ENCODE measurements at regions not wholly inside any gene's neighbourhood (a gene's known extent, or its start where the extent isn't known, plus 50 kb on each side); places are given as distances from the start of the nearest gene placed in this dataset.

GRCh38 chr15:87639305-87640011 lies 617.1 kb downstream of the NTRK3 start:
- no peak for DNase-seq
- Histone ChIP-seq H2AK5ac (ENCODE audit: low read length, severe bottlenecking) (no peak overlapping the region), H3K36me3 (ENCODE audit: control insufficient read depth in 1 of 2, insufficient read depth in 2 of 2, low read depth in 1 of 2, low read length in 2 of 2) (no peaks in the 10 kb centered on the region), H3K4ac (ENCODE audit: low read depth in 1 of 2, low read length in 2 of 2) (no peak overlapping the region), H3K23ac (ENCODE audit: low read length in 2 of 2) (no peak overlapping the region), H2BK120ac (ENCODE audit: low read depth, low read length) (no peak overlapping the region), H3K79me1 (replicated peaks; ENCODE audit: low read length, poor library complexity, severe bottlenecking) (no peaks in the 10 kb centered on the region), H3K4me2 (ENCODE audit: low read length, poor library complexity, severe bottlenecking) (no peak overlapping the region), H2BK15ac (ENCODE audit: low read depth, poor library complexity, severe bottlenecking) (no peak overlapping the region), H3K18ac (ENCODE audit: low read depth in 1 of 2, low read length in 2 of 2) (no peak overlapping the region), H3K27me3 (ENCODE audit: control insufficient read depth in 1 of 2, insufficient read depth in 1 of 2, low read length in 2 of 2) (no peaks in the 10 kb centered on the region), H3K9ac (ENCODE audit: low read length) (no peak overlapping the region), H4K91ac (ENCODE audit: low read length) (no peak overlapping the region), H3K4me3 (ENCODE audit: insufficient read depth in 1 of 2, low read depth in 1 of 2, low read length in 2 of 2) (no peak overlapping the region), H3K4me1 (ENCODE audit: control insufficient read depth, insufficient read depth, low read depth, low read length) (no peaks in the 10 kb centered on the region), H3K9me3 (ENCODE audit: control insufficient read depth, low read length) (no peaks in the 10 kb centered on the region), H2BK5ac (ENCODE audit: low read depth, low read length, poor library complexity, severe bottlenecking) (no peak overlapping the region), H3K27ac (ENCODE audit: low read length, poor library complexity, severe bottlenecking) (no peak overlapping the region), H3K14ac (ENCODE audit: low read length in 2 of 2) (no peak overlapping the region), H4K8ac (ENCODE audit: low read length) (no peak overlapping the region), H2BK12ac (ENCODE audit: low read length in 2 of 2) (no peak overlapping the region), H2AFZ (ENCODE audit: low read depth, low read length) (no peak overlapping the region)
- WGBS: 78% methylated on average over 3 of the region's 4 CpGs

DNA sequence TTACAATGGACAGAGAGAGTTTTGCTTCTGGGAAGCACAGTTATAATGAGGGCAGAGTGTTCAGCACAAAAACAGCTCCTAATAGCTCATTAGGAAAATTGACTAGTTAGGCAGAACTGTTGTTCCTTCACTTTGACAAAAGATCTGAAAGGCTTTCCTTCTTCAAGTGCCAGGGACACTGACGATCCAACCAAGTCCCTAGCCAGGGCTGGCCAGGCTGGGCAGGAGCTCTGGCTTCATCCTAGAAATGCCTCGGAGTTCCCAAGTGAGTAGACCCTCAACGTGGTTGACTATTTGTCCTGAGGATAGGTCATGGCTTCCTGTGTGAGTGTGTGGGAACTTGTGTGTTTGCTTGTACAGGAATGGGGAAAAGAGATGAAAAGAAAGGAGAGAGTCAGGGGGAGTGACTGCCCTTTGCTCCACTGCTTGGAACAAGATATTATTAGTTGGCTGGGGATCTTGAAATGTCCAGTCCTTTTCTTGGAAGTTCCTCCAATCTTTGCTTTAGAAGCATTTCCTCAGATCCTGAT lies 617.9 kb downstream of the NTRK3 start:
- H3K9ac ChIP-seq (ENCODE audit: low read length): no peak overlapping the region
- WGBS: 86% methylated on average over 3 of the region's 3 CpGs

GRCh38 chr15:87634361-87634760 lies 622.2 kb downstream of the NTRK3 start:
- Histone ChIP-seq H3K27ac (ENCODE audit: low read length, poor library complexity, severe bottlenecking) (no peak overlapping the region), H2BK5ac (ENCODE audit: low read depth, low read length, poor library complexity, severe bottlenecking) (no peak overlapping the region), H3K14ac (ENCODE audit: low read length in 2 of 2) (no peak overlapping the region), H3K9me3 (ENCODE audit: control insufficient read depth, low read length) (no peaks in the 10 kb centered on the region), H2AFZ (ENCODE audit: low read depth, low read length) (no peak overlapping the region), H3K79me1 (replicated peaks; ENCODE audit: low read length, poor library complexity, severe bottlenecking) (no peaks in the 10 kb centered on the region), H3K27me3 (ENCODE audit: control insufficient read depth in 1 of 2, insufficient read depth in 1 of 2, low read length in 2 of 2) (no peaks in the 10 kb centered on the region), H2AK5ac (ENCODE audit: low read length, severe bottlenecking) (no peak overlapping the region), H3K23ac (ENCODE audit: low read length in 2 of 2) (no peak overlapping the region), H2BK15ac (ENCODE audit: low read depth, poor library complexity, severe bottlenecking) (no peak overlapping the region), H3K9ac (ENCODE audit: low read length) (no peak overlapping the region), H2BK12ac (ENCODE audit: low read length in 2 of 2) (no peak overlapping the region), H3K4me2 (ENCODE audit: low read length, poor library complexity, severe bottlenecking) (no peak overlapping the region), H3K18ac (ENCODE audit: low read depth in 1 of 2, low read length in 2 of 2) (no peak overlapping the region), H4K91ac (ENCODE audit: low read length) (no peak overlapping the region), H3K36me3 (ENCODE audit: control insufficient read depth in 1 of 2, insufficient read depth in 2 of 2, low read depth in 1 of 2, low read length in 2 of 2) (no peaks in the 10 kb centered on the region), H2BK120ac (ENCODE audit: low read depth, low read length) (no peak overlapping the region), H4K8ac (ENCODE audit: low read length) (no peak overlapping the region), H3K4me3 (ENCODE audit: insufficient read depth in 1 of 2, low read depth in 1 of 2, low read length in 2 of 2) (no peak overlapping the region), H3K4ac (ENCODE audit: low read depth in 1 of 2, low read length in 2 of 2) (no peak overlapping the region), H3K4me1 (ENCODE audit: control insufficient read depth, insufficient read depth, low read depth, low read length) (no peaks in the 10 kb centered on the region)
- 91% methylated on average over 1 of the region's 1 CpG for WGBS
- no peak for DNase-seq

More for the DNA sequence above, 617.9 kb downstream of the NTRK3 start:
- Histone ChIP-seq H3K27me3 (ENCODE audit: control insufficient read depth in 1 of 2, insufficient read depth in 1 of 2, low read length in 2 of 2) (no peaks in the 10 kb centered on the region), H3K4ac (ENCODE audit: low read depth in 1 of 2, low read length in 2 of 2) (no peak overlapping the region), H3K27ac (ENCODE audit: low read length, poor library complexity, severe bottlenecking) (no peak overlapping the region), H2BK12ac (ENCODE audit: low read length in 2 of 2) (no peak overlapping the region), H3K79me1 (replicated peaks; ENCODE audit: low read length, poor library complexity, severe bottlenecking) (no peaks in the 10 kb centered on the region), H3K4me2 (ENCODE audit: low read length, poor library complexity, severe bottlenecking) (no peak overlapping the region), H2AFZ (ENCODE audit: low read depth, low read length) (no peak overlapping the region), H2BK120ac (ENCODE audit: low read depth, low read length) (no peak overlapping the region), H3K4me1 (ENCODE audit: control insufficient read depth, insufficient read depth, low read depth, low read length) (no peaks in the 10 kb centered on the region), H3K23ac (ENCODE audit: low read length in 2 of 2) (no peak overlapping the region), H3K9me3 (ENCODE audit: control insufficient read depth, low read length) (no peaks in the 10 kb centered on the region), H3K36me3 (ENCODE audit: control insufficient read depth in 1 of 2, insufficient read depth in 2 of 2, low read depth in 1 of 2, low read length in 2 of 2) (no peaks in the 10 kb centered on the region), H3K18ac (ENCODE audit: low read depth in 1 of 2, low read length in 2 of 2) (no peak overlapping the region), H3K4me3 (ENCODE audit: insufficient read depth in 1 of 2, low read depth in 1 of 2, low read length in 2 of 2) (no peak overlapping the region), H2BK5ac (ENCODE audit: low read depth, low read length, poor library complexity, severe bottlenecking) (no peak overlapping the region), H2BK15ac (ENCODE audit: low read depth, poor library complexity, severe bottlenecking) (no peak overlapping the region), H4K8ac (ENCODE audit: low read length) (no peak overlapping the region), H4K91ac (ENCODE audit: low read length) (no peak overlapping the region), H3K14ac (ENCODE audit: low read length in 2 of 2) (no peak overlapping the region), H2AK5ac (ENCODE audit: low read length, severe bottlenecking) (no peak overlapping the region)
- no peak for DNase-seq

- H3K9me3 ChIP-seq (ENCODE audit: control insufficient read depth, low read length): no peaks in the 10 kb centered on the region
- H4K8ac ChIP-seq (ENCODE audit: low read length): no peak overlapping the region
- H2BK120ac ChIP-seq (ENCODE audit: low read depth, low read length): no peak overlapping the region
- no peak overlapping the region for H3K18ac ChIP-seq (ENCODE audit: low read depth in 1 of 2, low read length in 2 of 2)
- no peaks in the 10 kb centered on the region for H3K79me1 ChIP-seq (replicated peaks; ENCODE audit: low read length, poor library complexity, severe bottlenecking)
- DNase-seq: no peak
- H3K14ac ChIP-seq (ENCODE audit: low read length in 2 of 2): no peak overlapping the region
- no peaks in the 10 kb centered on the region for H3K36me3 ChIP-seq (ENCODE audit: control insufficient read depth in 1 of 2, insufficient read depth in 2 of 2, low read depth in 1 of 2, low read length in 2 of 2)
- H2BK5ac ChIP-seq (ENCODE audit: low read depth, low read length, poor library complexity, severe bottlenecking): no peak overlapping the region
- no peak overlapping the region for H2AFZ ChIP-seq (ENCODE audit: low read depth, low read length)
- H3K4ac ChIP-seq (ENCODE audit: low read depth in 1 of 2, low read length in 2 of 2): no peak overlapping the region
- H3K9ac ChIP-seq (ENCODE audit: low read length): no peak overlapping the region
- H3K4me1 ChIP-seq (ENCODE audit: control insufficient read depth, insufficient read depth, low read depth, low read length): no peaks in the 10 kb centered on the region
- WGBS: no CpG with 5 or more reads among the region's 1 CpG
- H3K4me3 ChIP-seq (ENCODE audit: insufficient read depth in 1 of 2, low read depth in 1 of 2, low read length in 2 of 2): no peak overlapping the region
- no peaks in the 10 kb centered on the region for H3K27me3 ChIP-seq (ENCODE audit: control insufficient read depth in 1 of 2, insufficient read depth in 1 of 2, low read length in 2 of 2)
- H3K23ac ChIP-seq (ENCODE audit: low read length in 2 of 2): no peak overlapping the region
- no peak overlapping the region for H2BK12ac ChIP-seq (ENCODE audit: low read length in 2 of 2)
- H4K91ac ChIP-seq (ENCODE audit: low read length): no peak overlapping the region
- H3K27ac ChIP-seq (ENCODE audit: low read length, poor library complexity, severe bottlenecking): no peak overlapping the region
- H3K4me2 ChIP-seq (ENCODE audit: low read length, poor library complexity, severe bottlenecking): no peak overlapping the region
- H2BK15ac ChIP-seq (ENCODE audit: low read depth, poor library complexity, severe bottlenecking): no peak overlapping the region
- no peak overlapping the region for H2AK5ac ChIP-seq (ENCODE audit: low read length, severe bottlenecking)
Observed at GRCh38 chr15:87633525-87633924, 623.0 kb downstream of the NTRK3 start.
